ENCODE measurements at regions not wholly inside any gene's neighbourhood (a gene's known extent, or its start where the extent isn't known, plus 50 kb on each side); places are given as distances from the start of the nearest gene placed in this dataset.

DNA sequence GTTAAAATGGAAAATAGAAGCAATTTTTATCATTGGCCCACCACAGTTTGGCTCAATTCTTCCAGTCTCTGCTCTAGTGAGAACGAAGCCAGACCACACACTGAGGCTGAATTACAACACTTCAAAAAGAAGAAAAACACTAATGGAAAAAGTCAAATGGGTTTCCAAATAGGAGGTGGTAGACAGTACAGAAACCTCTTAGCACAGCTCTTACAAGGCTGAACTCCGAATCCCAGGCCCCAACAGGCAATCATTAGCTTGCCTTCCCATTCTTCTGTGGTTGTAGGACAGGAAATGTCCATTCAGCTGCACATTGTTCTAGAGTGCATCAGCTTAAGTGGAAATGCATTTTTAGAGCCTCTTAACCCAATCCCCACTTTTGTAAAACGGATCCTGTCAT is 115.1 kb upstream of the MEOX2 start:
- H3K4me3 ChIP-seq: no peak overlapping the region
- TF ChIP-seq ZNF114 (CRISPR knock-in tag; IDR thresholded peaks at IDR 0.05) (no peak), ZNF331 (CRISPR knock-in tag; IDR thresholded peaks at IDR 0.05; ENCODE audit: low read depth) (no peak)
- TF ChIP-seq, protein P1, sequence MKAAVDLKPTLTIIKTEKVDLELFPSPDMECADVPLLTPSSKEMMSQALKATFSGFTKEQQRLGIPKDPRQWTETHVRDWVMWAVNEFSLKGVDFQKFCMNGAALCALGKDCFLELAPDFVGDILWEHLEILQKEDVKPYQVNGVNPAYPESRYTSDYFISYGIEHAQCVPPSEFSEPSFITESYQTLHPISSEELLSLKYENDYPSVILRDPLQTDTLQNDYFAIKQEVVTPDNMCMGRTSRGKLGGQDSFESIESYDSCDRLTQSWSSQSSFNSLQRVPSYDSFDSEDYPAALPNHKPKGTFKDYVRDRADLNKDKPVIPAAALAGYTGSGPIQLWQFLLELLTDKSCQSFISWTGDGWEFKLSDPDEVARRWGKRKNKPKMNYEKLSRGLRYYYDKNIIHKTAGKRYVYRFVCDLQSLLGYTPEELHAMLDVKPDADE (IDR thresholded peaks at IDR 0.05): no peak
- TF ChIP-seq, protein P2, sequence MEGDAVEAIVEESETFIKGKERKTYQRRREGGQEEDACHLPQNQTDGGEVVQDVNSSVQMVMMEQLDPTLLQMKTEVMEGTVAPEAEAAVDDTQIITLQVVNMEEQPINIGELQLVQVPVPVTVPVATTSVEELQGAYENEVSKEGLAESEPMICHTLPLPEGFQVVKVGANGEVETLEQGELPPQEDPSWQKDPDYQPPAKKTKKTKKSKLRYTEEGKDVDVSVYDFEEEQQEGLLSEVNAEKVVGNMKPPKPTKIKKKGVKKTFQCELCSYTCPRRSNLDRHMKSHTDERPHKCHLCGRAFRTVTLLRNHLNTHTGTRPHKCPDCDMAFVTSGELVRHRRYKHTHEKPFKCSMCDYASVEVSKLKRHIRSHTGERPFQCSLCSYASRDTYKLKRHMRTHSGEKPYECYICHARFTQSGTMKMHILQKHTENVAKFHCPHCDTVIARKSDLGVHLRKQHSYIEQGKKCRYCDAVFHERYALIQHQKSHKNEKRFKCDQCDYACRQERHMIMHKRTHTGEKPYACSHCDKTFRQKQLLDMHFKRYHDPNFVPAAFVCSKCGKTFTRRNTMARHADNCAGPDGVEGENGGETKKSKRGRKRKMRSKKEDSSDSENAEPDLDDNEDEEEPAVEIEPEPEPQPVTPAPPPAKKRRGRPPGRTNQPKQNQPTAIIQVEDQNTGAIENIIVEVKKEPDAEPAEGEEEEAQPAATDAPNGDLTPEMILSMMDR (conservative IDR thresholded peaks at IDR 0.05; ENCODE audit: low read depth in 2 of 2): no peak
- no peak overlapping the region for H3K27ac ChIP-seq (ENCODE audit: low read depth)
- Mint-ChIP-seq H3K36me3 (ENCODE audit: low read depth) (no peaks in the 10 kb centered on the region), H3K9me3 (no peaks in the 10 kb centered on the region), H3K4me3 (no peak overlapping the region), H3K27me3 (ENCODE audit: insufficient read depth, low read depth, poor library complexity) (peaks cover 2% of the 10 kb centered on the region), H3K27ac (no peak overlapping the region), H3K4me1 (peaks cover 5% of the 10 kb centered on the region; the same call in 2 of the 3 replicates)
- H3F3A ChIP-seq (replicated peaks; ENCODE audit: low read depth): no peaks in the 10 kb centered on the region
- no peaks in the 10 kb centered on the region for H4K20me1 ChIP-seq (replicated peaks; ENCODE audit: insufficient read depth)
- no peak overlapping the region for H2AFZ ChIP-seq
- H3K4me1 ChIP-seq (ENCODE audit: insufficient read depth): no peaks in the 10 kb centered on the region
- H3K79me2 ChIP-seq (replicated peaks; ENCODE audit: insufficient read depth): no peaks in the 10 kb centered on the region
- H3K9me2 ChIP-seq (ENCODE audit: insufficient read depth): no peaks in the 10 kb centered on the region
- no peak for ATAC-seq
- peak; percentile 6 for DNase-seq (ENCODE audit: low spot score)
- no peaks in the 10 kb centered on the region for H3K27me3 ChIP-seq (ENCODE audit: insufficient read depth)
- H3K4me2 ChIP-seq: no peak overlapping the region
- no peaks in the 10 kb centered on the region for H3K36me3 ChIP-seq (ENCODE audit: insufficient read depth)

DNA sequence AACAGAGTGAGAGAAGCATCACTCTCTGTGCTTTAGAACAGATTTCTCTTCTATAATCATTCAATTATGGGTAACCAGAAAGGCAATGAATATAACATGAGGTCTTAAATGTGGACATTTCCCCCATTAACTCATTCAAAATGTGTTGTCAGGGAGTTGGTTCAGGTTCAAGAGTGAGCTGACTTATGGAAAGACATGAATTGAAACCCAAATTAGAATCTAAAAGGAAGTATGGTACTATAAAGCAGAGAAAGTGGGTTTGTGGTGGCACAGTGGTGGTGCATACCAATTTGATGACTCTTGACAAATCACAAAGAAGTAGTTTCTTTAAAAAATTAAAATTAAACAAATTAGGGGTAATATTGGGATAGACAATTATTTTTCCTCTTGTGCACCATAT is 114.6 kb upstream of the MEOX2 start:
- Mint-ChIP-seq H3K27ac (no peak overlapping the region), H3K27me3 (ENCODE audit: insufficient read depth, low read depth, poor library complexity) (peaks cover 2% of the 10 kb centered on the region), H3K4me1 (peaks cover 5% of the 10 kb centered on the region; the same call in 2 of the 3 replicates), H3K9me3 (no peaks in the 10 kb centered on the region), H3K36me3 (ENCODE audit: low read depth) (no peaks in the 10 kb centered on the region), H3K4me3 (no peak overlapping the region)
- Histone ChIP-seq H3K4me3 (no peak overlapping the region), H2AFZ (no peak overlapping the region), H3K79me2 (replicated peaks; ENCODE audit: insufficient read depth) (no peaks in the 10 kb centered on the region), H3K36me3 (ENCODE audit: insufficient read depth) (no peaks in the 10 kb centered on the region), H3K27me3 (ENCODE audit: insufficient read depth) (no peaks in the 10 kb centered on the region), H3K9me2 (ENCODE audit: insufficient read depth) (no peaks in the 10 kb centered on the region), H3F3A (replicated peaks; ENCODE audit: low read depth) (no peaks in the 10 kb centered on the region), H3K4me1 (ENCODE audit: insufficient read depth) (no peaks in the 10 kb centered on the region), H4K20me1 (replicated peaks; ENCODE audit: insufficient read depth) (no peaks in the 10 kb centered on the region), H3K27ac (ENCODE audit: low read depth) (no peak overlapping the region), H3K4me2 (no peak overlapping the region)
- no peak for ATAC-seq
- no peak for DNase-seq (ENCODE audit: low spot score)
- TF ChIP-seq, protein P3, sequence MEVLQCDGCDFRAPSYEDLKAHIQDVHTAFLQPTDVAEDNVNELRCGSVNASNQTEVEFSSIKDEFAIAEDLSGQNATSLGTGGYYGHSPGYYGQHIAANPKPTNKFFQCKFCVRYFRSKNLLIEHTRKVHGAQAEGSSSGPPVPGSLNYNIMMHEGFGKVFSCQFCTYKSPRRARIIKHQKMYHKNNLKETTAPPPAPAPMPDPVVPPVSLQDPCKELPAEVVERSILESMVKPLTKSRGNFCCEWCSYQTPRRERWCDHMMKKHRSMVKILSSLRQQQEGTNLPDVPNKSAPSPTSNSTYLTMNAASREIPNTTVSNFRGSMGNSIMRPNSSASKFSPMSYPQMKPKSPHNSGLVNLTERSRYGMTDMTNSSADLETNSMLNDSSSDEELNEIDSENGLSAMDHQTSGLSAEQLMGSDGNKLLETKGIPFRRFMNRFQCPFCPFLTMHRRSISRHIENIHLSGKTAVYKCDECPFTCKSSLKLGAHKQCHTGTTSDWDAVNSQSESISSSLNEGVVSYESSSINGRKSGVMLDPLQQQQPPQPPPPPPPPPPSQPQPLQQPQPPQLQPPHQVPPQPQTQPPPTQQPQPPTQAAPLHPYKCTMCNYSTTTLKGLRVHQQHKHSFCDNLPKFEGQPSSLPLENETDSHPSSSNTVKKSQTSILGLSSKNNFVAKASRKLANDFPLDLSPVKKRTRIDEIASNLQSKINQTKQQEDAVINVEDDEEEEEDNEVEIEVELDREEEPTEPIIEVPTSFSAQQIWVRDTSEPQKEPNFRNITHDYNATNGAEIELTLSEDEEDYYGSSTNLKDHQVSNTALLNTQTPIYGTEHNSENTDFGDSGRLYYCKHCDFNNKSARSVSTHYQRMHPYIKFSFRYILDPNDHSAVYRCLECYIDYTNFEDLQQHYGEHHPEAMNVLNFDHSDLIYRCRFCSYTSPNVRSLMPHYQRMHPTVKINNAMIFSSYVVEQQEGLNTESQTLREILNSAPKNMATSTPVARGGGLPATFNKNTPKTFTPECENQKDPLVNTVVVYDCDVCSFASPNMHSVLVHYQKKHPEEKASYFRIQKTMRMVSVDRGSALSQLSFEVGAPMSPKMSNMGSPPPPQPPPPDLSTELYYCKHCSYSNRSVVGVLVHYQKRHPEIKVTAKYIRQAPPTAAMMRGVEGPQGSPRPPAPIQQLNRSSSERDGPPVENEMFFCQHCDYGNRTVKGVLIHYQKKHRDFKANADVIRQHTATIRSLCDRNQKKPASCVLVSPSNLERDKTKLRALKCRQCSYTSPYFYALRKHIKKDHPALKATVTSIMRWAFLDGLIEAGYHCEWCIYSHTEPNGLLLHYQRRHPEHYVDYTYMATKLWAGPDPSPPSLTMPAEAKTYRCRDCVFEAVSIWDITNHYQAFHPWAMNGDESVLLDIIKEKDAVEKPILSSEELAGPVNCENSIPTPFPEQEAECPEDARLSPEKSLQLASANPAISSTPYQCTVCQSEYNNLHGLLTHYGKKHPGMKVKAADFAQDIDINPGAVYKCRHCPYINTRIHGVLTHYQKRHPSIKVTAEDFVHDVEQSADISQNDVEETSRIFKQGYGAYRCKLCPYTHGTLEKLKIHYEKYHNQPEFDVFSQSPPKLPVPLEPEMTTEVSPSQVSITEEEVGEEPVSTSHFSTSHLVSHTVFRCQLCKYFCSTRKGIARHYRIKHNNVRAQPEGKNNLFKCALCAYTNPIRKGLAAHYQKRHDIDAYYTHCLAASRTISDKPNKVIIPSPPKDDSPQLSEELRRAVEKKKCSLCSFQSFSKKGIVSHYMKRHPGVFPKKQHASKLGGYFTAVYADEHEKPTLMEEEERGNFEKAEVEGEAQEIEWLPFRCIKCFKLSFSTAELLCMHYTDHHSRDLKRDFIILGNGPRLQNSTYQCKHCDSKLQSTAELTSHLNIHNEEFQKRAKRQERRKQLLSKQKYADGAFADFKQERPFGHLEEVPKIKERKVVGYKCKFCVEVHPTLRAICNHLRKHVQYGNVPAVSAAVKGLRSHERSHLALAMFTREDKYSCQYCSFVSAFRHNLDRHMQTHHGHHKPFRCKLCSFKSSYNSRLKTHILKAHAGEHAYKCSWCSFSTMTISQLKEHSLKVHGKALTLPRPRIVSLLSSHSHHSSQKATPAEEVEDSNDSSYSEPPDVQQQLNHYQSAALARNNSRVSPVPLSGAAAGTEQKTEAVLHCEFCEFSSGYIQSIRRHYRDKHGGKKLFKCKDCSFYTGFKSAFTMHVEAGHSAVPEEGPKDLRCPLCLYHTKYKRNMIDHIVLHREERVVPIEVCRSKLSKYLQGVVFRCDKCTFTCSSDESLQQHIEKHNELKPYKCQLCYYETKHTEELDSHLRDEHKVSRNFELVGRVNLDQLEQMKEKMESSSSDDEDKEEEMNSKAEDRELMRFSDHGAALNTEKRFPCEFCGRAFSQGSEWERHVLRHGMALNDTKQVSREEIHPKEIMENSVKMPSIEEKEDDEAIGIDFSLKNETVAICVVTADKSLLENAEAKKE (CRISPR knock-in tag; IDR thresholded peaks at IDR 0.05): no peak
- TF ChIP-seq, protein P2 (conservative IDR thresholded peaks at IDR 0.05; ENCODE audit: low read depth in 2 of 2): no peak
- TF ChIP-seq, protein P4, sequence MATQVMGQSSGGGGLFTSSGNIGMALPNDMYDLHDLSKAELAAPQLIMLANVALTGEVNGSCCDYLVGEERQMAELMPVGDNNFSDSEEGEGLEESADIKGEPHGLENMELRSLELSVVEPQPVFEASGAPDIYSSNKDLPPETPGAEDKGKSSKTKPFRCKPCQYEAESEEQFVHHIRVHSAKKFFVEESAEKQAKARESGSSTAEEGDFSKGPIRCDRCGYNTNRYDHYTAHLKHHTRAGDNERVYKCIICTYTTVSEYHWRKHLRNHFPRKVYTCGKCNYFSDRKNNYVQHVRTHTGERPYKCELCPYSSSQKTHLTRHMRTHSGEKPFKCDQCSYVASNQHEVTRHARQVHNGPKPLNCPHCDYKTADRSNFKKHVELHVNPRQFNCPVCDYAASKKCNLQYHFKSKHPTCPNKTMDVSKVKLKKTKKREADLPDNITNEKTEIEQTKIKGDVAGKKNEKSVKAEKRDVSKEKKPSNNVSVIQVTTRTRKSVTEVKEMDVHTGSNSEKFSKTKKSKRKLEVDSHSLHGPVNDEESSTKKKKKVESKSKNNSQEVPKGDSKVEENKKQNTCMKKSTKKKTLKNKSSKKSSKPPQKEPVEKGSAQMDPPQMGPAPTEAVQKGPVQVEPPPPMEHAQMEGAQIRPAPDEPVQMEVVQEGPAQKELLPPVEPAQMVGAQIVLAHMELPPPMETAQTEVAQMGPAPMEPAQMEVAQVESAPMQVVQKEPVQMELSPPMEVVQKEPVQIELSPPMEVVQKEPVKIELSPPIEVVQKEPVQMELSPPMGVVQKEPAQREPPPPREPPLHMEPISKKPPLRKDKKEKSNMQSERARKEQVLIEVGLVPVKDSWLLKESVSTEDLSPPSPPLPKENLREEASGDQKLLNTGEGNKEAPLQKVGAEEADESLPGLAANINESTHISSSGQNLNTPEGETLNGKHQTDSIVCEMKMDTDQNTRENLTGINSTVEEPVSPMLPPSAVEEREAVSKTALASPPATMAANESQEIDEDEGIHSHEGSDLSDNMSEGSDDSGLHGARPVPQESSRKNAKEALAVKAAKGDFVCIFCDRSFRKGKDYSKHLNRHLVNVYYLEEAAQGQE (IDR thresholded peaks at IDR 0.05; ENCODE audit: unreplicated experiment): no peak

Measured in GM23338 (cell line).